Activated CD4-positive, alpha-beta T cell treated with anti-CD3 and anti-CD28 coated beads, Interleukin-2, amount 10 ng/mL, durations not matched to agents 7 days and 5 days (primary cell): ENCODE measurements at regions not wholly inside any gene's neighbourhood (a gene's known extent, or its start where the extent isn't known, plus 50 kb on each side); places are given as distances from the start of the nearest gene placed in this dataset.

Experiments
- CTCF ChIA-PET: fragments of 350-600 bp; sonication (Branson Sonifier 250); formaldehyde crosslinking; loops from one replicate; lab custom pipeline; 2021; ENCODE audit warnings: antibody characterized with exemption; lab: Charles Lee
- POLR2A ChIA-PET: fragments of 350-600 bp; sonication (Branson Sonifier 250); formaldehyde crosslinking; loops from one replicate; lab custom pipeline; 2021; ENCODE audit warnings: antibody characterized with exemption; lab: Charles Lee
- DNase-seq: peaks from one replicate; pipeline ENCODE4 v3.0.0-alpha.2; 2020
- H3K27ac Mint-ChIP-seq: one replicate; pipeline ENCODE4 v1.8.0; 2021; ENCODE audit warnings: mild to moderate bottlenecking, moderate library complexity, mixed read lengths
- H3K27me3 Mint-ChIP-seq: one replicate; pipeline ENCODE4 v1.8.0; 2021; ENCODE audit warnings: mixed read lengths
- H3K36me3 Mint-ChIP-seq: one replicate; pipeline ENCODE4 v1.8.0; 2021; ENCODE audit warnings: low read depth, mixed read lengths
- H3K4me1 Mint-ChIP-seq: one replicate; pipeline ENCODE4 v1.8.0; 2021; ENCODE audit warnings: mixed read lengths
- H3K4me3 Mint-ChIP-seq: one replicate; pipeline ENCODE4 v1.8.0; 2021; ENCODE audit warnings: mild to moderate bottlenecking, moderate library complexity, mixed read lengths
- H3K9me3 Mint-ChIP-seq: one replicate; pipeline ENCODE4 v1.8.0; 2021; ENCODE audit warnings: mixed read lengths

- Mint-ChIP-seq H3K9me3 (no peaks in the 10 kb centered on the region), H3K4me3 (no peak overlapping the region), H3K36me3 (no peaks in the 10 kb centered on the region), H3K27me3 (peaks cover 2% of the 10 kb centered on the region), H3K27ac (no peak overlapping the region), H3K4me1 (no peaks in the 10 kb centered on the region)
- ChIA-PET CTCF (no interaction called here), POLR2A (no interaction called here)
- no peak for DNase-seq
These were observed 169.2 kb downstream of the HINT1 start for GRCh38 chr5:130995851-130996250.

GRCh38 chr5:130995254-130995515, 169.9 kb downstream of the HINT1 start:
- Mint-ChIP-seq H3K9me3 (no peaks in the 10 kb centered on the region), H3K4me1 (no peaks in the 10 kb centered on the region), H3K4me3 (no peak overlapping the region), H3K27ac (no peak overlapping the region), H3K27me3 (no peaks in the 10 kb centered on the region), H3K36me3 (no peaks in the 10 kb centered on the region)
- CTCF ChIA-PET: no interaction called here
- POLR2A ChIA-PET: no interaction called here
- no peak for DNase-seq

DNA sequence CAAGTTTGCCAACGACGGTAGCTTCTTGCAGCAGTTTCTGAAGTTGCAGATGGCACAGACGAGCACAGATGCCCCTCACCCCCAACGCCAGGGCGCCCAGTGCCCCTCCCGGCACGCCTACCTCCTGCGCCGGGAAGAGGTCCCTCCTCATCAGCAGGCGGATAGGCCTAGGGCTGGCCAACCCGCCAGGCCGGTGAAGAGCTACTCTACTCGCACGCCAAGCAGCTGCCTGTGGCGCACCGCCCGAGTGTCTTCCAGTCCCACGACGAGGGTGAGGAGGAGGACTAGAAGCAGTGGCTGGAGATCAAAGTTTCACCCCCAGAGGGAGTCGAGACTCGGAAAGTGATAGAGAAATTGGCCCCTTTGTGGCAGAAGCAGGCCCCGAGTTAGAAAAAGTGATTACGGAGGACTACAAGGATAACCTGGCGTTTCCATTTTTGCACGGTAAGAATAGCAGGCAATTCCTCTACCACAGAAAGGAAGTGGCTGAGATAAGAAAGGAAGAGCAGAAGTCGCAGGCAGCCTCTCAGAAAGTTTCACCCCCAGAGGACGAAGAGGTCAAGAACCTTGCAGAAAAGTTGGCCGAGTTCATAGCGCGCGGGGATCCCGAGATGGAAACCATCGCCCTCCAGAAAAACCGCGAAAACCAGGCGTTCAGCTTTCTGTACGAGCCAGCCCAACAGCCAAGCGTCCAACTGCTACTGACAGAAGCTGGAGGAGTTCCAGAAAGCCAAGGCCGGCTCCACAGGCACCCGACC, 170.4 kb downstream of the HINT1 start:
- H3K27me3 Mint-ChIP-seq: peaks cover 1% of the 10 kb centered on the region

GRCh38 chr5:130992621-130993020, 172.4 kb downstream of the HINT1 start:
- no peaks in the 10 kb centered on the region for H3K36me3 Mint-ChIP-seq
- no peaks in the 10 kb centered on the region for H3K9me3 Mint-ChIP-seq
- CTCF ChIA-PET: no interaction called here
- no peaks in the 10 kb centered on the region for H3K4me1 Mint-ChIP-seq
- no peak overlapping the region for H3K27ac Mint-ChIP-seq
- peaks cover 1% of the 10 kb centered on the region for H3K27me3 Mint-ChIP-seq
- no peak overlapping the region for H3K4me3 Mint-ChIP-seq
- DNase-seq: no peak
- POLR2A ChIA-PET: no interaction called here

More for the DNA sequence above, 170.4 kb downstream of the HINT1 start:
- H3K27ac Mint-ChIP-seq: no peak overlapping the region
- ChIA-PET CTCF (no interaction called here), POLR2A (no interaction called here)
- H3K4me1 Mint-ChIP-seq: no peaks in the 10 kb centered on the region
- H3K36me3 Mint-ChIP-seq: no peaks in the 10 kb centered on the region
- DNase-seq: no peak
- no peaks in the 10 kb centered on the region for H3K9me3 Mint-ChIP-seq
- no peak overlapping the region for H3K4me3 Mint-ChIP-seq

DNA sequence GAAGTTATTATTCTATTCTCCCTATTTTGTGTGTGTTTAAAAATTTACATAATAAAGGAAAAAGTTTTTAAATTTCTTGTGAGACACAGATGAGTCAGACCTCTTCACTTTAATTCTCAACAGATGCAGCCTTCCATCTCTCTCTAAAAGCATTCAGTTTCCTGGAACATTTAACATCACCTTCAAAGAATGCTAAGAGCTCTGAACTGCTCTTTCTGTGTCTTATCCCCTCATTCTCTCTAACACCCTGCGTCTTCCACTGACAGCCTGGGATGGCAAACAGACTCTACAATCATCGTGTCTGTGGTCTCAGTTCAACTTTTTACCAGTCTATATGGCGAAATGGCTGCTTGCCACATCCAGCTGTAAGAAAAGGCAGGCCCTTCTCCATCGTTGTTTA, 173.0 kb downstream of the HINT1 start:
- POLR2A ChIA-PET: no interaction called here
- no peaks in the 10 kb centered on the region for H3K36me3 Mint-ChIP-seq
- H3K4me3 Mint-ChIP-seq: no peak overlapping the region
- no peaks in the 10 kb centered on the region for H3K4me1 Mint-ChIP-seq
- peaks cover 1% of the 10 kb centered on the region for H3K27me3 Mint-ChIP-seq
- no peaks in the 10 kb centered on the region for H3K9me3 Mint-ChIP-seq
- CTCF ChIA-PET: no interaction called here
- no peak overlapping the region for H3K27ac Mint-ChIP-seq
- no peak for DNase-seq

- H3K4me3 Mint-ChIP-seq: no peak overlapping the region
- ChIA-PET POLR2A (no interaction called here), CTCF (no interaction called here)
- DNase-seq: no peak
- H3K36me3 Mint-ChIP-seq: no peaks in the 10 kb centered on the region
- H3K4me1 Mint-ChIP-seq: no peaks in the 10 kb centered on the region
- H3K27ac Mint-ChIP-seq: no peak overlapping the region
- H3K9me3 Mint-ChIP-seq: no peaks in the 10 kb centered on the region
- peaks cover 1% of the 10 kb centered on the region for H3K27me3 Mint-ChIP-seq
These were observed 179.3 kb downstream of the HINT1 start for GRCh38 chr5:130985776-130986175.

GRCh38 chr5:130981663-130982062, 183.4 kb downstream of the HINT1 start:
- ChIA-PET CTCF (no interaction called here), POLR2A (no interaction called here)
- Mint-ChIP-seq H3K4me3 (no peak overlapping the region), H3K9me3 (no peaks in the 10 kb centered on the region), H3K27ac (no peak overlapping the region), H3K36me3 (no peaks in the 10 kb centered on the region), H3K4me1 (no peaks in the 10 kb centered on the region), H3K27me3 (no peaks in the 10 kb centered on the region)
- no peak for DNase-seq

DNA sequence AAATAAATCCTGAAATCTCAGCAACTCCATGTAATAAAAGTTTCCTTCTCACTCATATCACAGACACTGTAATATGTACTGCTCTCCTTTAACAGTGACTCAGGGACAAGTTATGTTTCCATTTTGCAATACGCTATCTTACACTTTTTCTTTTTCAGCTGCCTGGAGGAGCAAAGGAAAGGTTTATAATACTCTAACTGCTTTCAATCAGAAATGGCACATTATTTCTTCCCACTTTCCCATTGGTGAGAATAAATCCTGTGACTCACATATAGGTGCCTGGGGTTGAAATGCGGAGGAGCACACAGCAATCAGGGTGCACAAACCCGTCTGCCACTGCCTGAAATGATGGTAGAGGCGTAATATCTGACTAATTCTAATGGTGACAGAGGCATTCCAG, 186.6 kb downstream of the HINT1 start:
- no peak overlapping the region for H3K27ac Mint-ChIP-seq
- H3K9me3 Mint-ChIP-seq: no peaks in the 10 kb centered on the region
- ChIA-PET CTCF (no interaction called here), POLR2A (no interaction called here)
- no peak overlapping the region for H3K4me3 Mint-ChIP-seq
- H3K4me1 Mint-ChIP-seq: no peaks in the 10 kb centered on the region
- no peak for DNase-seq
- H3K36me3 Mint-ChIP-seq: no peaks in the 10 kb centered on the region
- H3K27me3 Mint-ChIP-seq: peaks cover 4% of the 10 kb centered on the region

DNA sequence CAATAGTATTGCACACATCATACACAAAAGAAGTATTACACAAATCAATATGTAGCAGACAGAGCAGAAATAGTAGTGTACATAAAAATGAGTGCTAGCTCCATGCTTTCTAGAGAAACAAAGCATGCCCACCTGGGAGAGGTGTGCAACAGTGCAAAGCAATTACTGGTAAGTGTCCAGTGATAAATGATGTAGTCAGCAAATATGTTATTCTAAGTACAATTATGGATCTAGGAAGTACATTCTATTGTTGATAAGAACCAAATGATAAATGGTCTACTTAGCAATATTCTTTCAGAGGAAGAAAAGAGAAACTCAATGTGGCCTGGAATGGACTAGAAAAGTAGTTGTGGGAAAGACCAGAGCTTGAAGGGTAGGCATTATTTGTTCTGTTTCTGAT, 188.6 kb downstream of the HINT1 start:
- ChIA-PET POLR2A (no interaction called here), CTCF (no interaction called here)
- Mint-ChIP-seq H3K36me3 (no peaks in the 10 kb centered on the region), H3K27ac (no peak overlapping the region), H3K9me3 (no peaks in the 10 kb centered on the region), H3K27me3 (peaks cover 4% of the 10 kb centered on the region), H3K4me1 (no peaks in the 10 kb centered on the region), H3K4me3 (no peak overlapping the region)
- no peak for DNase-seq

DNA sequence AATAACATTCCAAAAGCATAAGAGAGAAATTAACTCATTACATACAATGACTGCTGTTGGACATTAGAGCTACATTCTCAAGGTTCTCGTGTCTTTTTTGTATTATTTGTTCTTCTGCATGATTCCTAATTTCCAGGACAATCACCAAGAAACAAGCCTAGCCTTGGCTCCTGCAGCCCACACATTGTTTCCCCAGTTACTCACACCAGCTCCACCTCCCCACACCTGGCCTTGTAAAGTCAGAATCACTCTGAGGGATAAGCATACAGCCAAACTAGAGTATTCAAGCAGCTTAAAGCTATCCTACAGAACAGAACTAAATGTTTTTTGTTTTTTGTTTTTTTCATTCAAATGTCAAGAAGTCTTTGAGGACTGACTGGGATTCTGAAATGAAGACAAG, 189.2 kb downstream of the HINT1 start:
- H3K36me3 Mint-ChIP-seq: no peaks in the 10 kb centered on the region
- CTCF ChIA-PET: no interaction called here
- DNase-seq: no peak
- H3K4me1 Mint-ChIP-seq: no peaks in the 10 kb centered on the region
- POLR2A ChIA-PET: no interaction called here
- peaks cover 2% of the 10 kb centered on the region for H3K9me3 Mint-ChIP-seq
- H3K4me3 Mint-ChIP-seq: no peak overlapping the region
- no peak overlapping the region for H3K27ac Mint-ChIP-seq
- peaks cover 4% of the 10 kb centered on the region for H3K27me3 Mint-ChIP-seq

- no peak overlapping the region for H3K27ac Mint-ChIP-seq
- CTCF ChIA-PET: no interaction called here
- H3K4me3 Mint-ChIP-seq: no peak overlapping the region
- H3K27me3 Mint-ChIP-seq: peaks cover 4% of the 10 kb centered on the region
- no peak for DNase-seq
- H3K9me3 Mint-ChIP-seq: peaks cover 2% of the 10 kb centered on the region
- H3K4me1 Mint-ChIP-seq: no peaks in the 10 kb centered on the region
- POLR2A ChIA-PET: no interaction called here
- H3K36me3 Mint-ChIP-seq: no peaks in the 10 kb centered on the region
These were observed 189.8 kb downstream of the HINT1 start for GRCh38 chr5:130975299-130975698.

GRCh38 chr5:130974021-130974683, 190.9 kb downstream of the HINT1 start:
- Mint-ChIP-seq H3K27ac (no peak overlapping the region), H3K4me1 (no peaks in the 10 kb centered on the region), H3K4me3 (no peak overlapping the region), H3K27me3 (peaks cover 4% of the 10 kb centered on the region), H3K36me3 (no peaks in the 10 kb centered on the region), H3K9me3 (peaks cover 2% of the 10 kb centered on the region)
- DNase-seq: no peak
- ChIA-PET CTCF (no interaction called here), POLR2A (no interaction called here)

DNA sequence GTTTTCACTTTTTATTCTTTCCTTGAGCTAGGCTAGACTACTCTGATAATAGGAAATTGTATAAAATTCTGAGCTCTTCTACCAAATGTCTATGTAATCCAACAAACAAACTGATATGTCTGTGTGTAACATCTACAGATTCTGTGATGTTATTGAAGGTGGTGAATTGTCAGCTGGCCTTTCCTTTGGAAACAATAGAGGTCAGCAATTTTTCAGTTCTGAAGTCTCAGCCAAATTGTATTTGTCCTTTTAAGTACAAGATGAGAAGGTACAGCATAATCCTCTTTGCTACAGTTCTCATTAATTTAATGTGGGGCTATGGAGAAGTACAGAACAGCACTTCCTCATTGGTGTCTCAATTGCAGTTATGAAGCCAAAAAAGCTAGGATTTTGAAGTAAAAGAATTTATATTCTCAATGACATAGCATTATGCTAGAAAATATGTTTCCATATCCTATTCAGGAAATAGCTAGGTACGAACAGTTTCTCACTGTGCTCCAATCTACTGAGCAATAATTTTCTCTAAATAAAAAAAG, 198.0 kb downstream of the HINT1 start:
- POLR2A ChIA-PET: no interaction called here
- H3K4me3 Mint-ChIP-seq: no peak overlapping the region
- CTCF ChIA-PET: no interaction called here
- peaks cover 10% of the 10 kb centered on the region for H3K9me3 Mint-ChIP-seq
- no peaks in the 10 kb centered on the region for H3K27me3 Mint-ChIP-seq
- DNase-seq: no peak
- H3K4me1 Mint-ChIP-seq: no peaks in the 10 kb centered on the region
- H3K27ac Mint-ChIP-seq: no peak overlapping the region
- H3K36me3 Mint-ChIP-seq: no peaks in the 10 kb centered on the region

DNA sequence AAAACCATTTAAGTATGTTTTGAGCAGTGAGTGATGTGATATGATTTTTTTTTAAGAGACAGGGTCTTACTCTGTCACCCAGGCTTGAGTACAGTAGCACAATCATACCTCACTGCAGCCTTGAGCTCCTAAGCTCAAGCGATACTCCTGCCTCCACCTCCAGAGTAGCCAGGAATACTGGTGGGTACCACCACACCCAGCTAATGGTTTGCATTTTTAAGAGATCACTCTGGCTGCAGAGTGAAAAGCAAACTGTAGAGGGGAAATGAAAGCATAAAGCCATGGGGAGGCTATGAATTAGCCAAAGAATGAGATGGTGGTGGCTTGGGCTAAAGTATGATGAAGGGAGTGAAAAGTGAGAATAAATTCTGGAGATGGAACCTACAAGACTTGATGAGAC, 199.1 kb downstream of the HINT1 start:
- ChIA-PET CTCF (no interaction called here), POLR2A (no interaction called here)
- H3K4me3 Mint-ChIP-seq: no peak overlapping the region
- no peaks in the 10 kb centered on the region for H3K27me3 Mint-ChIP-seq
- H3K27ac Mint-ChIP-seq: no peak overlapping the region
- DNase-seq: no peak
- H3K4me1 Mint-ChIP-seq: no peaks in the 10 kb centered on the region
- H3K9me3 Mint-ChIP-seq: peaks cover 8% of the 10 kb centered on the region
- H3K36me3 Mint-ChIP-seq: no peaks in the 10 kb centered on the region
